ENCODE measurements at regions not wholly inside any gene's neighbourhood (a gene's known extent, or its start where the extent isn't known, plus 50 kb on each side); places are given as distances from the start of the nearest gene placed in this dataset.

GRCh38 chr5:73333944-73334703, 114.5 kb downstream of the FOXD1 start:
- Mint-ChIP-seq H3K27me3 (ENCODE audit: insufficient read depth, low read depth, poor library complexity) (peaks cover 2% of the 10 kb centered on the region), H3K9me3 (peaks cover 18% of the 10 kb centered on the region; the same call in 2 of the 3 replicates), H3K4me3 (no peak overlapping the region), H3K4me1 (peaks cover 12% of the 10 kb centered on the region), H3K27ac (no peak overlapping the region), H3K36me3 (ENCODE audit: low read depth) (0 out of 3 replicates have a peak, but pooled peaks cover 7% of the 10 kb centered on the region)
- no peak overlapping the region for H3K4me2 ChIP-seq
- H4K20me1 ChIP-seq (replicated peaks; ENCODE audit: insufficient read depth) = no peaks in the 10 kb centered on the region
- DNase-seq (ENCODE audit: low spot score) (no peak), ATAC-seq (no peak)
- TF ChIP-seq EZH2phosphoT487 (IDR thresholded peaks at IDR 0.05; ENCODE audit: unreplicated experiment) = no peak
- TF ChIP-seq, protein P1, sequence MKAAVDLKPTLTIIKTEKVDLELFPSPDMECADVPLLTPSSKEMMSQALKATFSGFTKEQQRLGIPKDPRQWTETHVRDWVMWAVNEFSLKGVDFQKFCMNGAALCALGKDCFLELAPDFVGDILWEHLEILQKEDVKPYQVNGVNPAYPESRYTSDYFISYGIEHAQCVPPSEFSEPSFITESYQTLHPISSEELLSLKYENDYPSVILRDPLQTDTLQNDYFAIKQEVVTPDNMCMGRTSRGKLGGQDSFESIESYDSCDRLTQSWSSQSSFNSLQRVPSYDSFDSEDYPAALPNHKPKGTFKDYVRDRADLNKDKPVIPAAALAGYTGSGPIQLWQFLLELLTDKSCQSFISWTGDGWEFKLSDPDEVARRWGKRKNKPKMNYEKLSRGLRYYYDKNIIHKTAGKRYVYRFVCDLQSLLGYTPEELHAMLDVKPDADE (IDR thresholded peaks at IDR 0.05) = no peak
- TF ChIP-seq, protein P2, sequence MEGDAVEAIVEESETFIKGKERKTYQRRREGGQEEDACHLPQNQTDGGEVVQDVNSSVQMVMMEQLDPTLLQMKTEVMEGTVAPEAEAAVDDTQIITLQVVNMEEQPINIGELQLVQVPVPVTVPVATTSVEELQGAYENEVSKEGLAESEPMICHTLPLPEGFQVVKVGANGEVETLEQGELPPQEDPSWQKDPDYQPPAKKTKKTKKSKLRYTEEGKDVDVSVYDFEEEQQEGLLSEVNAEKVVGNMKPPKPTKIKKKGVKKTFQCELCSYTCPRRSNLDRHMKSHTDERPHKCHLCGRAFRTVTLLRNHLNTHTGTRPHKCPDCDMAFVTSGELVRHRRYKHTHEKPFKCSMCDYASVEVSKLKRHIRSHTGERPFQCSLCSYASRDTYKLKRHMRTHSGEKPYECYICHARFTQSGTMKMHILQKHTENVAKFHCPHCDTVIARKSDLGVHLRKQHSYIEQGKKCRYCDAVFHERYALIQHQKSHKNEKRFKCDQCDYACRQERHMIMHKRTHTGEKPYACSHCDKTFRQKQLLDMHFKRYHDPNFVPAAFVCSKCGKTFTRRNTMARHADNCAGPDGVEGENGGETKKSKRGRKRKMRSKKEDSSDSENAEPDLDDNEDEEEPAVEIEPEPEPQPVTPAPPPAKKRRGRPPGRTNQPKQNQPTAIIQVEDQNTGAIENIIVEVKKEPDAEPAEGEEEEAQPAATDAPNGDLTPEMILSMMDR (conservative IDR thresholded peaks at IDR 0.05; ENCODE audit: low read depth in 2 of 2) = no peak
- TF ChIP-seq CREB1 (CRISPR knock-in tag; IDR thresholded peaks at IDR 0.05; ENCODE audit: low read depth) = no peak
- no peak overlapping the region for H3K27ac ChIP-seq (ENCODE audit: low read depth)
- H2AFZ ChIP-seq = no peak overlapping the region
- no peaks in the 10 kb centered on the region for H3K27me3 ChIP-seq (ENCODE audit: insufficient read depth)
- peaks cover 6% of the 10 kb centered on the region for H3K36me3 ChIP-seq (ENCODE audit: insufficient read depth)
- no peak overlapping the region for H3K4me3 ChIP-seq
- H3K4me1 ChIP-seq (ENCODE audit: insufficient read depth) = peaks cover 15% of the 10 kb centered on the region
- no peaks in the 10 kb centered on the region for H3F3A ChIP-seq (replicated peaks; ENCODE audit: low read depth)
- H3K9me2 ChIP-seq (ENCODE audit: insufficient read depth) = peaks cover 3% of the 10 kb centered on the region; the same call in 1 of the 2 replicates
- H3K79me2 ChIP-seq (replicated peaks; ENCODE audit: insufficient read depth) = no peaks in the 10 kb centered on the region

- Histone ChIP-seq H2AFZ (no peak overlapping the region), H3K4me2 (no peak overlapping the region), H3F3A (replicated peaks; ENCODE audit: low read depth) (no peaks in the 10 kb centered on the region), H3K79me2 (replicated peaks; ENCODE audit: insufficient read depth) (no peaks in the 10 kb centered on the region), H3K9me2 (ENCODE audit: insufficient read depth) (peaks cover 8% of the 10 kb centered on the region; the same call in 1 of the 2 replicates), H3K4me3 (no peak overlapping the region), H3K27me3 (ENCODE audit: insufficient read depth) (no peaks in the 10 kb centered on the region), H3K36me3 (ENCODE audit: insufficient read depth) (peaks cover 6% of the 10 kb centered on the region), H4K20me1 (replicated peaks; ENCODE audit: insufficient read depth) (no peaks in the 10 kb centered on the region), H3K4me1 (ENCODE audit: insufficient read depth) (no peaks in the 10 kb centered on the region), H3K27ac (ENCODE audit: low read depth) (no peak overlapping the region)
- DNase-seq (ENCODE audit: low spot score) = no peak
- no peak overlapping the region for H3K27ac Mint-ChIP-seq
- no peak for ATAC-seq
- no peaks in the 10 kb centered on the region for H3K4me1 Mint-ChIP-seq
- H3K36me3 Mint-ChIP-seq (ENCODE audit: low read depth) = 0 out of 3 replicates have a peak, but pooled peaks cover 7% of the 10 kb centered on the region
- peaks cover 18% of the 10 kb centered on the region; the same call in 2 of the 3 replicates for H3K9me3 Mint-ChIP-seq
- no peak for TF ChIP-seq POLR2AphosphoS5 (IDR thresholded peaks at IDR 0.05; ENCODE audit: low read depth)
- no peaks in the 10 kb centered on the region for H3K27me3 Mint-ChIP-seq (ENCODE audit: insufficient read depth, low read depth, poor library complexity)
- H3K4me3 Mint-ChIP-seq = no peak overlapping the region
These were observed 118.0 kb downstream of the FOXD1 start for GRCh38 chr5:73330613-73331012.

GRCh38 chr5:73328640-73329039, 119.9 kb downstream of the FOXD1 start:
- H3K4me1 ChIP-seq (ENCODE audit: insufficient read depth) = peaks cover 11% of the 10 kb centered on the region; the same call in 1 of the 2 replicates
- peak overlapping the region; percentile 14; the same call in 1 of the 2 replicates for H2AFZ ChIP-seq
- no peak overlapping the region for H3K27ac ChIP-seq (ENCODE audit: low read depth)
- Mint-ChIP-seq H3K27ac (no peak overlapping the region), H3K9me3 (peaks cover 18% of the 10 kb centered on the region; the same call in 2 of the 3 replicates), H3K4me3 (no peak overlapping the region), H3K4me1 (peaks cover 11% of the 10 kb centered on the region), H3K36me3 (ENCODE audit: low read depth) (0 out of 3 replicates have a peak, but pooled peaks cover 7% of the 10 kb centered on the region), H3K27me3 (ENCODE audit: insufficient read depth, low read depth, poor library complexity) (no peaks in the 10 kb centered on the region)
- no peak overlapping the region for H3K4me2 ChIP-seq
- no peaks in the 10 kb centered on the region for H3F3A ChIP-seq (replicated peaks; ENCODE audit: low read depth)
- H3K36me3 ChIP-seq (ENCODE audit: insufficient read depth) = peaks cover 6% of the 10 kb centered on the region
- DNase-seq (ENCODE audit: low spot score) (no peak), ATAC-seq (no peak)
- H3K79me2 ChIP-seq (replicated peaks; ENCODE audit: insufficient read depth) = no peaks in the 10 kb centered on the region
- H3K27me3 ChIP-seq (ENCODE audit: insufficient read depth) = no peaks in the 10 kb centered on the region
- peaks cover 5% of the 10 kb centered on the region; the same call in 1 of the 2 replicates for H3K9me2 ChIP-seq (ENCODE audit: insufficient read depth)
- H4K20me1 ChIP-seq (replicated peaks; ENCODE audit: insufficient read depth) = no peaks in the 10 kb centered on the region
- no peak overlapping the region for H3K4me3 ChIP-seq
- TF ChIP-seq STAT1 (IDR thresholded peaks at IDR 0.05; ENCODE audit: unreplicated experiment) (no peak), JUNB (IDR thresholded peaks at IDR 0.05; ENCODE audit: unreplicated experiment) (no peak), EZH2phosphoT487 (IDR thresholded peaks at IDR 0.05; ENCODE audit: unreplicated experiment) (no peak), CREB1 (CRISPR knock-in tag; IDR thresholded peaks at IDR 0.05; ENCODE audit: low read depth) (no peak), POLR2AphosphoS5 (IDR thresholded peaks at IDR 0.05; ENCODE audit: low read depth) (no peak), EZH2 (IDR thresholded peaks at IDR 0.05; ENCODE audit: low read depth, unreplicated experiment) (no peak), ZNF331 (CRISPR knock-in tag; IDR thresholded peaks at IDR 0.05; ENCODE audit: low read depth) (no peak)
- TF ChIP-seq, protein P2 (conservative IDR thresholded peaks at IDR 0.05; ENCODE audit: low read depth in 2 of 2) = no peak
